HG03342 (cell line): ENCODE measurements at regions not wholly inside any gene's neighbourhood (a gene's known extent, or its start where the extent isn't known, plus 50 kb on each side); places are given as distances from the start of the nearest gene placed in this dataset.

Experiments
- ATAC-seq: cut with Tn5 transposase; IDR thresholded peaks from one replicate; pipeline ENCODE4 v1.9.1; 2021; ENCODE audit warnings: mild to moderate bottlenecking, moderate library complexity; ENCODE audit not compliant: unreplicated experiment

DNA sequence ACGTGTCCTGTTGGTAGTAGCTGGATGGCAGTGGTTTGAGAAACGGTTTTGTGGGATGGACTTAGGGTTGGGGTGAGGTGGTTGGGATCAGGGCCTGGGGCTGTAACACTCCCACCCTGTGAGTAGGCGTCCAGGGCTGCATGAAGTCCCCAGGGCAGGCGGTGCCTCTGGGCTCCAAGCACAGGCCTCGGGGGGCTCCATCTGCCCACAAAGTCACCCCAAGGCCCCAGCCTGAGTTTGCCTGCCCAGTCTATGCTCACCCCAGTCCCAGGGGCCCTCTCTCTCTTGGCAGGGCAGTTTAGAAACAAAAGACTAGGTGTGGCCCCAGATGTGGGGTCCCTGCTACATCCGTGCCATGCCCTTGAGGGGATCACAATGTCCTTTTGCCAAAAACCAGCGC, 86.9 kb upstream of the PRR23E start:
- no peak for ATAC-seq

DNA sequence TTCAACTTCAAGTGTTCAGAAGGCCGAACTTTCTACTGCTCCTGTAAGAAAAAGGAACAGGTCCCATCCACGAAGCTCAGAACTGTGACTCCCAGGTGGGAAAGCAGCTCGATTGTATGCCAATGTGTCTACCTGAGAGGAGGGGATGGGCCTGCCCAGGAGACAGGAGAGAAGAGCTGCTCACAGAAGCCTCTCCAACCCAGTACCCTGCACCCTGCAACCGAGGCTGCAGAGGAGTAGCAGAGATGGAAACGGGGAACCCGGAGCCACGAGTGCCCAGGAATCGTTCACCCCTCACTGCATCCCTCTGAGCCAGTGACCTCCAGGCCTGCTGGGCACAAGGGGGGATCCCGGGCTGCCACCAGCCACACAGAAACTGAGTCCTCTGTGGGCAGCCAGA, 86.5 kb upstream of the PRR23E start:
- no peak for ATAC-seq

DNA sequence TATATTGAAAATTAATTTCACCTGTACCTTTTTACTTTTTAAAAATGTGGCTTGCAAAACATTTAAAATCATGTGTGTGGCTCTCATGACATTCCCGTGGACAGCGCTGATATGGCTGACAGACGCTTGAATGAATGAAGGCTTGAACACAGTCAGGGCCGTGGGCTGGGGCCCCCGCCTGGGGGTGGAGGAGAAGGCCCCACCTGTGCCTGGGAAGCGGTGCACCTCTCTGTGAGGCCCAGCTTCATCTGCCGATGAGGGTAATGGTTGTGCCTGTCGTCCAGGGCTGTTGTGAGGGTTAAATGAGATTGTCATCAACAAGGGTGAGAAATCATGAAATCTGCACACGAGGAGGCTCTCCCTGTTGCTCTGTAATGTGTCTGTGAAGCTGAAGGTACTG, 85.9 kb upstream of the PRR23E start:
- ATAC-seq = no peak

DNA sequence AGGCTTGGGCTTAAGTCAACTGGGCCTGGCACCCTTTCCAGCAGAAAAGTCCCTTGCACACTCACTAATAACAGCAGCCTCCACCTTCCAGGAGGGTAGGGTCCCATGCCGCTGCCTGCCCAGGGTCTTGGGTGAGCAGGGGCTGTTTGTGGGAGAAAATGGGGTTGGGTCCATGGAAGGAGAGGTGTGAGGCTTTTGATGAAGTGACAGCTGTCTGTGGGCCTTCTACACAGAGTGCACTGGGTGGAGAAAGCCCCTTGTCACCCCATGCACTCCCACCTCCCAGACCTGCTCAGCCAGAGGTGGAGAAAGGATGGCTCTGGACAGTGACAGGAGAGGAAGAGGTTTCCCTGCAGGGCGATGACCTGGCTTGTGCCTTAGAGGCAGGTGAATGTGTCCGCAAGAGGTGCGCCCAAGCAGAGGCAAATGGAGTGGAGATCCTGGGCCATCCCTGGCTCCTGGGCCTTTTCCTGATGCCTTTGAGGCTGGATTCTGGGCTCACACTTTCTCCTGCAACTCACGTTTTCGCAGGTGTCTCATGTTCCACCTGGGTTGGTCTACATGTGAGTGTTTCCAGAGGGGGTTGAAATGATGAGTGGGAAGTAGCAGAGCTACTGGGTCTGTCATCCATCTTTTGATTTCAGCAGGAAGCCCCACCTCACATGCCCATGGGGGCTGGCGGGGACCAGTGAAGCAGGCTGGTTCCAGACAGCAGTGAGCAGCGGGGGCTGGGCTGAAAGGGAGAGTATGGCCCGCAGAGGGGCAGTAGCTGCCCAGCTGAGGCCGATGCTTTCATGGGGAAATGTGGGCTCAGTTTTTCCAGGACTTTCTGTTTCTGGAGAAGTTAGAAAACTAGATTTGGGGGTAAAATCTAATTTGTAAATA, 85.2 kb upstream of the PRR23E start:
- ATAC-seq = no peak

DNA sequence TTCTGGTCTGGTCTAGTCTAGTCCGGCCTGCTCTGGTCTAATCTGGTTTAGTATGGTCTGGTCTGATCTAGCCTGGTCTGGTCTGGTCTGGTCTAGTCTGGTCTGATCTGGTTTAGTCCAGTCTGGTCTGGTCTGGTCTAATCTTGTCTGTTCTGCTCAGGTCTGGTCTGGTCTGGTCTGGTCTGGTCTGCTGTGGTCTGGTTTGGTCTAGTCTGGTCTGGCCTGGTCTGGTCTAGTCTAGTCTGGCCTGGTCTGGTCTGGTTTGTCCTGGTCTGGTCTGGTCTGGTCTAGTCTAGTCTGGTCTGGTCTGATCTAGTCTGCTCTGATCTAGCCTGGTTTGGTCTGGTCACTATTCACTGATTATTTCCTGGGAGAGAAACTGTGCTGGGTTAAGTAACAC, 84.1 kb upstream of the PRR23E start:
- no peak for ATAC-seq

DNA sequence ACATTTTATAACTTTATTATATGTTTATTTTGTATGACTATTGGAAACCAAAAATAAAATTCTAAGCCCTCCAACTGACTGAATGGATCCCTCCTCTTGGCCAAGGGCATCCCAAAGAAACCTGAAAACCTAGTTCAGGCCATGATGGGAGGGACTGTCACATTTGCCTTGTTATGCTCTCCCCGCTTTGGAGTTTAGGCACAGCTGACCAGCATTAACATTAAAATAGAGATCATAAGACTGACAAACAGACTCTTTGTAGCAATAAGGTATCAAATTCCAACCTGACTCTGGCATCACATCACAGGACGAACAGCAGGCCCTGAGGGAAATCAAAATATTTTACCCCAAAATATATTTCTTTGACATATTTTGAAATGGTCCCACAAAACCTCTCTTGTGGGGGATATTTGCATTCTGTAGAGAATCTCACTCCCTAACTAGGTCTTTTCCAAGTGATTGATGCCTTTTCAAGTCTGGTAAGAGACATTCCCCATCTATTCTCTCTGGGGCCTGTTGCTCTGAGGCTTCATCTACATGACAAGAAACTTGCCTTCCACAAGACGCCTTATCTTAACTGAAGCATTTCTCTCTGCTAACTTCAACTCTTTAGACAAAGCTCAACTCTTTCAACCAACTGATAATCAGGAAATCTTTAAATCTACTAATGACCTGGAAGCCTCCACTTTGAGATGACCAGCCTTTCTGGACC, 81.8 kb upstream of the PRR23E start:
- ATAC-seq = no peak

DNA sequence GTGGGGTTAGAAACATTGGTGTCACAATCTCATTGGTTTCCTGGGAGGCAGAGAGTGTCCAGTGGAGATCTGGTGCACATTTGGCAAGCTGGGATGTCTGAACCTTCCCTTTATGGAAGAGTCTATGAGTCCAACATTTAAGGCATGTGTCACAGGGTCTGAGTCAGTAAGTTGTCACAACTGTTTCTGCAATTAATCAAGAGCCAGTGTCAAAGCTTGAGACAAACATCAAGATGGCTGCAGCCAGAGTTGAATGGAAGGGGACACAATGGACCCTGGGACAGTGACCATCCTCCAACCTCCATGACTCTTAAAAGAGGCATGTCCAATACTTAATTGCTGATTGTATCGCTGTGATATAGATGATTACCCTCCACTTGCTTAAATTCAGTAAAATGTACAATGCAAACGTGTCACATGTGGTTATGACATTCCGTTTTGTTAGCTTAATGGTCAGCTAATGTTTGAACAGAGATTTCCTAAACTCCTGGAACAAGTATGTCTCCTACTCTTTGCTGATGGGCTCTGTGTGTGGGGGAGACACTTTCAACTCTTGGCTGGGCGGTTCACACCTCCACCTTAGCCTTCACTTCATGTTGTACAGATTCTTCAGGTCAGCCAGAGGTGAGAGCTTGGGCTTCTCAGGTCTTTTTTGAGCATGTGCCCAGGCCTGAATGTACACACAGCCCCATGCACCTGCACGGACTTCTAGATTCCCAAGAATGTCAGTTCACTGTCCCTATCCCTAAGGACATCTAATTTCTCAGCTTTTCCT, 79.9 kb upstream of the PRR23E start:
- no peak for ATAC-seq

DNA sequence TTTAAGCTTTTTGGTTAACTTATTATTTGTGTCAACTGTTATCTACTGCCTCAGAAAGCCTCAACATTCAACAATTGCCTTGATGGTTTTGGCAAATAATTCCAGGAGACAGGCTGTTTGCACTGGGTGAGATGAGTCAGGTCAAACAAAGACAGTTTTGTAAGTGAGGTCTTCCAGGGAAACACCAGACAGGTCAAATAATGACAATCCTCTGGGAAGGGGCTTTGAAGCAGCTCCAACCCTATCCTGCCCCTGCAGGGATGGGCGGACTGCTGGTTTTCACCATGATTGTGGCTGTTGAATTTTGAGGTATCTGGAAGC, 79.4 kb upstream of the PRR23E start:
- ATAC-seq = no peak

DNA sequence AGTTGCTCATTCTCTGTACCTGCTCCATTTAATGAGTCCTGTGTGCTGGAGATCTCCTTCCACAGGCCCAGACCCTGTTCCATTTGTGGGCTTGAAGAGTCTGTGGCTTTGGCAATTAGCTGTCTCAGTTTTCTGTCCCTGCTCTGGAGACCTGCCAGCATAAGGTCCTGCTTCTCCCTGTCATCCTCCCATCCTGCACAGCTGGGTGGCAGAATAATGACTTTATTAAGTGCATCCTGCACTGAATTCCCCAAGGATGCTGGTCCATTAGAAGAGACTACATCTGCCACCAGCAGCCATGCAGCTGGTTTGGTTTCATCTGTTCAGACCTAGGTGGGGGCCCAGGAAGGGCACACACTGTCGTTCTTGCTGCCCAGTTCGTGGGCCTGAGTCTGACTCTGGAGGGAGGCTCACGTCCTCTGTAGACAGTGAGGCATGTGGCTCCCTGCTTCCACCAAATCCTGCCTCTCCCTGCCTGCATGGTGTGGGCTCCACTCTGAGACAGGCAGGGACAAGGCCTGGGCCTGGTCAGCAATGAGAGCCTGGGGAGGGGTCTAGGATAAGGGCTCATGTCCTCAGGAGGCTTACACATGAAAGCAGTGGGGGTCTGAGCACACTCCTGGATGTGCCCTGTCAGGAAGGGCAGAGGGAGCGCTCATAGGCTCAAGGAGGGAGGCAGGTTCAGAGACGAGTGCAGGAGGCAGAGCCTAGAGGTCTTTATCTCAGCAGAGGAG, 78.4 kb upstream of the PRR23E start:
- ATAC-seq = no peak

DNA sequence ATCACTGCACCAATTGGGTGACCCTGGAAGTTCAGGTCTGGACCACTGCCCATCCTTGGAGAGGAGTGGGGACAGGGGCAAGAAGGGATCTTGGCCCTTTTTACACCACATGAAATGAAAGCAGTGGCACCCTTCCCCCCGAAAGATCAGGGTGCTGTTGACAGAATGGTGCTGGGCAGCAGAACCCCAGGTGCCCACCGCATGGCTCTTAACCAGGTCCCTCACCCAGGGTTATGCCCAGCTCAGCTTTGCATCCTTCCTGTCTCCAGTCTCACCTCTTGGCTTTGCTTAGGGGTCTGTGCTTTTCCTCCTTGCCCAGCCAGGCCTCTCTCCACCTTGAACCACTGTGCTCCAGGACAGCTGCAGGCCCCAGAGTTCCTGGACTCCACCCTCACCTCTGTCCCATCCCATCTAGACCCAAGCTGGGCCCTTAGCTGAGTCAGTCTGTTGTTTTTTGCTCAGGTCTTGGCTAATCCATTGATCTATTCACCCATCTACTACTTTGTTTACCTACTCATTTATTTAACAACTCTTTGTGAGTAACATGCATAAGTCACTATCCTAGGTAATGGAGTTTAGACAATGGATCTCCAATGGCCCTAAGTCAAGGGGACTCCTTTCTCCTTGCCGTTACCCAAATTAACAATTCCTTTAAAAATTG, 77.1 kb upstream of the PRR23E start:
- ATAC-seq = no peak

DNA sequence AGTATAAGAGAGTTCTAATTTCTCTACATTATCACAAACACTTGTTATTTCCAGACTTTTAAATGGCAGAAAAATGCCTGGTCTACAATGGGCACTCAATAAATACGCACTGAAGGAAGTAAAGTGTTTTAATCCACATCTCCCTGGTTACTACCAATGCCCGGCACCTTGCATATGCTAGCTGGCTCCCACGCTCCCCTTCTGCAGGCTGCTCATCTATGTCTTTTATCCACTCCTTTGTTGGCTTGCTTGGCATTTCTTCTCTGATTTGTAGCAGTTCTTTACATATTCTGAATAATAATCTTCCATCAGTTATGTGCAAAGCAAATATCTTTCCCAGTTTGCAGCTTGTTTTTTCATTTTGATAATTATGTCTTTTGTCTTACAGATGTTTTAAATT, 74.6 kb upstream of the PRR23E start:
- no peak for ATAC-seq

DNA sequence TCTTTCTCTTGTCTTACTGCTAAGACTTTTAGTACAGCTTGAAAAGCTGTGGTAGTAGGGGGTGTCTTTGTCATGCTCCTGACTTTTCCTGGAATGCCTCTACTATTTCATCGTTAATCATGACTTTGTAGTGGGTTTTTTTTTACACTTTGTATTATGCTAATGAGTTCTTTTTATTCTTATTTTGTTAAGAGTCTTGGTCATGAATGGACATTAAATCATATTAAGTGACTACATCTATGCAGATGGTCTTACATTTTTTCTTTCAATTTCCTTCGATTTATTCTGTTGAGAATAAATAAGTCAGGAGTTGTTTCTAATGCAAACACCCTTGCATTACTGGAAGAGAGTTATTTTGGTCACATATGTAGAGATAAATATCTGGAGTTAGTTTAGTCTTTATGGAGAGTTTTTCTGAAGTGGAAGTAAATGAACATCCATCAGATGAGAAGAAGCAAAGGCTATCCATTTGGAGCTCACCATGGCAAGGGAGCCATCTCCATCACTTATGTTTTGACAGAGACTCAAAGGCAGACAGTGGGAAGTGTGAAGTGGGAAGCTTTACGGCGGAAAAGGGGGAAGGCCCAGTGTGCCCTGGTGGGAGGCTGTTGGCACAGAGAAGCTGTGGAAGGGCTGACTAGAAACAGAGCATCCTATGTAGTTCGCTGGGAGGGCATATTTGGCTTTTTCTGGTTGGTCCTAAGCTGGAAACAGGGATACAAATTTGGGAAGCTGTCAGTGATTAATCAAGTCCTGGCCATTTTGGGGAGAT, 73.1 kb upstream of the PRR23E start:
- ATAC-seq = no peak

DNA sequence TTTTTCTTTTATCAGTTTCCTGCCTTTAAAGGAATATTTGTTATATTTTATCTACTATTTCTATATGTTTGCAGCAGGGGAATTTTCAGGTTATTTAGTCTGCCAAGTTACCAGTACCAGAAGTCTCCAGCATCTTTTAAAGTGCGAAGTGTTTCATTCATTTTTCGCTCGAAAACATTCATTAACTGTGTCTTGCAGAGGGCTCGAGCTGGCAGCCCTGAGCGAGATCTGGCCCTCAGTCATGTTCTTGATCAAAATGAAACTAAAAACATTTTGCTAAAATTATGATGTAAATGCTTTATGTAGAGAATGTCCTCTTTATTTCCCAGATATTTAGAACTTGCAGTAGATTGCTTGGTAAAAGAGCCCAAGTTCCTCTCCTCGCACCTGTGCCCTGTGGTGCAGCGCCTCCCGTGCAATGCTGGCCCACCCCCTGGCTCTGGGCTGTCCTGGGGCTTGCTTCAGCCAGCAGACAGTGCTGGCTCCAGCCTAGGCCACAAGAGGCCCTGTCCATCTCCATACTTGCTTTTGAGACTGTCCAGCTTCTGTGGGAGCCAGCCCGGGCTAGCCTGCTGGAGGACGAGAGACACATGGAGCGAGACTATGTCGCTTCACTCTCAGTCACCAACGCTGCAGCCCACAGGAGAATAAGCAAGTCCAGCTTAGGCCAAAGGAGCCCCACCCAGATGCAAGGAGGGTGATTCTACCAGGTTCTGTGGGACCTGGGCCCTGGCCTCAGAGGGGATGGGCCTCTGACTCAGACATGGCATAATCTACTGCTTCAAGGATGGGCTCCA, 71.9 kb upstream of the PRR23E start:
- no peak for ATAC-seq

DNA sequence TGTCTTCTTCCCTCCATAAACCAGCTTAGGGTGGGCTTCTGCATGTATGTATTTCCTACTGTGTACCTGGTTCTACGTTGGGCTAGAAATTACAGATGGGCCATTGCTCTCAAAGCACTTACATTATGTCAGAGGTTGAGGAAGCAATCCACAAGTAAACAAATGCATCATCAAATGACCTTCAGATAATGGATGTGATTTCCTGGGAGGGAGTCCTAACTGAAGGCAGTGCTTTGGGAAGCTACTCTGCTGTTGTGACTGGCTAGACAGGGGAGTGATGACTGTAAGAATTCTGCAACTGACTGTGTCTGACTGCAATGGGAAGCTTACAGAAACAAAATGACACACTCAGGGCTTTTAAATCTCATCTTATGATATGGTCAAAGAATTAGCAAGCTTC, 71.0 kb upstream of the PRR23E start:
- ATAC-seq = no peak

DNA sequence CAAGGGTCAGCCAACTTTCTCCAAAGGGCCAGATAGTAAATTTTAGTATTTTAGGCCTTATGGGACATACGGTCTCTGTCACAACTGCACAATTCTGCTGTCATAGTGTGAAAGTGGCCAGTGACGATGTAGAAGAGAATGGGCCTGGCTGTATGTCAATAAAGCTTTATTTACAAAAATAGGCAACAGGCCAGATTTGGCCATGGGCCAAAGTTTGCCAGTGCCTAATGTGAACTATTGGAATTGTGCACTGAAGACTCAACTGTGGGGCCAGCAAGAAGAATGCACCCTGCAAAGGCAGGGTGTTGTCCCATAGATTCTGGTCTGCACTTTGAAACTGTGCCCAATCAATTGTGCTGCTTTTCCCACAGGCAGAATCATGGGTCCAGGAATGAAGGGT, 69.4 kb upstream of the PRR23E start:
- no peak for ATAC-seq

DNA sequence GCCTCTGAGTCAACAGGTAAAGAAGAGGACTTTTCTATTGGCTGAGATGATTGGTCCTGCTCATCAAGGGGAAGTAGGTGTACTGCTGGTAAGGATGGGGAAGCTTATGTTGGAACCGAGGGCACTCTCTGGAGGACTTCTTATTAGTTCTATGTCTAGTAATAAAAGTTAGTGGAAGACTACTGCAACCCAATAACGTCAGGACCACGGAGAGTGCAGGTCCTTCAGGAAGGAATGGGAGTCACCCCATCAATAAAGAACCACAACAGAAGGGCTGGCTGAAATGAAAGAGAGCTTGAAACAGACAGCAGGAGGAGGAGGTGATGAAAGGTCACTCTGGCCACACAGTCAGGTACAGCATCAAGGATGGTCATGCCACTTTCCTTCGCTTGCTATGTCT, 68.8 kb upstream of the PRR23E start:
- ATAC-seq = no peak

DNA sequence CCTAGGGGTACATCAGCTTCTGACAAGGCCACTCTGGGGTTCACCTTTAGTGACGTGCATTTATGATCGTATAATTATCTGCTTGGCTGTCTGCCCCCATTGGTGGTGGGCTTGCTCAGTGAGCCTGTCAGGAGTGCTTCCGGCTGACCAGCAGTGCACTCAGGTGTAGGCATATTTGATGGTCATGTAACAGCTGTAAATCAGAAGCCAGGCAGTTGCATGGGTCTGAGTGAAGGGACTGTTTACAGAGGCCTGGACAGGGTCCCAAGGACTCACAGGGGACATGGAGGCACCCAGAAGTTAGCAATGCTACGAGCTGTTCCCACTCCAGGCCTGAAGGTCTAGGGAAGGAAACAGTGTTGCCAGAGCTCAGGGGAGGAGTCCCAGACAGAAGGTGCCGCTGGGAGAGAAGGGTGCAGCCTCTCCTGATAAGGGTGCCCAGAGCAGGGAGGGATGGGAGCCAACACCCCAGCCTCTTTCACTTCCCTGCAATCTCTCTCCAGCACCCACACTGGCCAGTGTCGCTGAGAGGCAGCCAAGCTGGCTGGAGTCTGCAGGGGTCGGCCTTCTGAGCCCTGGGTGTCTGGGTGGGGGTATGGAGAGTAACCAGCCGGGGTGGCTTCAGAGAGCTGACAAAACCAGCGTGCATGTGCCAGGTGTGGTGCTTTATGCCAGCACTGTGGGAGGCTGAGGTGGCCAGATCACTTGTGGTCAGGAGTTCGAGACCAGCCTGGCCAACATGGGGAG, 61.3 kb upstream of the PRR23E start:
- ATAC-seq = no peak

DNA sequence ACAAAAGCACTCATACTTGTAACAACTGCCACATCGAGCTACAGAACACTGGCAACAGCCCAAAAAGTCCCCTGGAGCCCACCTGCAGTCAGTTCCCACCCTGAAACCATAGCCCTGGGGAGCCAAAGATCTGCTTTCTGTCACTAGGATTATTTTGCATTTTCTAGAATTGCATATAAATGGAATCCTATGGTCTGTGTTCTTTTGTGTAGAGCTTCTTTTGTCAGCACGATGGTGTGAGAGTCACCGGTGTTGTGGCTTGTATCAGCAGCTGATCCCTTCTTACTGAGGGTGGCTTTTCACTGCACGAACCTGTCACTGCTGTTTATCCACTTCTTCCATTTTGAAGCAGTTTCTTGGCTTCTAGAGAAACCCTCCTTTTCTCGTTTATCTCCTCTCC, 60.1 kb upstream of the PRR23E start:
- ATAC-seq = no peak
